Tibial artery (tissue), 4 donors: ENCODE measurements at regions not wholly inside any gene's neighbourhood (a gene's known extent, or its start where the extent isn't known, plus 50 kb on each side); places are given as distances from the start of the nearest gene placed in this dataset.

Experiments used
- DNase-seq, 2 donors: peaks; one replicate each; pipeline ENCODE4 v3.0.0-alpha.2; 2019
- H3K27ac ChIP-seq, 2 donors: fragments of 200-600 bp; sonication (generic) in 1 of 2; 1 replicate in 1 of 2; 2 replicates in 1 of 2; pipeline ENCODE4 v1.5.1; 2018 to 2019; ENCODE audit warnings: mild to moderate bottlenecking in 1 of 2
- H3K27me3 ChIP-seq, 2 donors: fragments of 200-600 bp; sonication (generic) in 1 of 2; one replicate each; pipeline versions ENCODE4 v1.5.1 to v1.6.0; 2016 to 2019
- H3K36me3 ChIP-seq, 3 donors: fragments of 200-600 bp; sonication (generic) in 2 of 3; one replicate each; pipeline ENCODE4 v1.5.1; 2016 to 2019; ENCODE audit warnings: mild to moderate bottlenecking in 2 of 3
- H3K4me1 ChIP-seq, 4 donors: fragments of 200-600 bp; sonication (generic) in 2 of 4; 1 replicate in 3 of 4; 2 replicates in 1 of 4; pipeline ENCODE4 v1.5.1; 2016 to 2019
- H3K4me3 ChIP-seq, 2 donors: fragments of 200-600 bp; sonication (generic) in 1 of 2; 1 replicate in 1 of 2; 2 replicates in 1 of 2; pipeline ENCODE4 v1.5.1; 2018 to 2019; ENCODE audit warnings: mild to moderate bottlenecking in 2 of 2
- H3K9me3 ChIP-seq, 3 donors: fragments of 200-600 bp; sonication (generic) in 1 of 3; one replicate each; pipeline ENCODE4 v1.5.1; 2016 to 2019
- intact Hi-C: fragments of 100-400 bp; cut with DNase I; formaldehyde crosslinking; loops from one replicate; pipeline ENCODE4 v1.15.0; 2023; ENCODE audit warnings: low total_unique reads
- TF ChIP-seq, protein P1 (sequence below), 2 experiments: fragments of 200-600 bp in 1 of 2; fragments of 450-650 bp in 1 of 2; IDR thresholded peaks; one replicate each; pipeline ENCODE4 v1.5.1; 2017 to 2019; ENCODE audit warnings: antibody characterized with exemption in 2 of 2, mild to moderate bottlenecking in 1 of 2, moderate library complexity in 1 of 2

DNA sequence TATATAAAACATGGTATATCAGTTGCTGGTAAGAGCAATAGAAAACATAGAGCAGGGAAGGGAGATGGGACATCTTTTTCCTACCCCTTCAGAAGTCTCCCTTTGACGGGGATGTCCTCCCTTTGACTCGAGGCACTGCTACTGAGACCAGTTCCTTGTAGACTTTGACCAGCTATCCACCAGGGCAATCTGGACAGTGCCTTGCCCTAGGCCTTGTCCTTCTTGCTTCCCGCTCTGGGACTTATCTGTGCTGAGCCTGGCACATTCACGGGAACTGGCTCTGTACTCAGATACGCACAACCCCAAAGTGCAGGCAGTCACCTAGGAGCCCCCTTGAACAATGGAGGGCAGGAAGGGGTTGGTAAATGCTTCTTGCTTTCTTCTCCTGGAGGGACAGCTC is 116.6 kb upstream of the ANKH start:
- no peaks in the 10 kb centered on the region for H3K27me3 ChIP-seq

DNA sequence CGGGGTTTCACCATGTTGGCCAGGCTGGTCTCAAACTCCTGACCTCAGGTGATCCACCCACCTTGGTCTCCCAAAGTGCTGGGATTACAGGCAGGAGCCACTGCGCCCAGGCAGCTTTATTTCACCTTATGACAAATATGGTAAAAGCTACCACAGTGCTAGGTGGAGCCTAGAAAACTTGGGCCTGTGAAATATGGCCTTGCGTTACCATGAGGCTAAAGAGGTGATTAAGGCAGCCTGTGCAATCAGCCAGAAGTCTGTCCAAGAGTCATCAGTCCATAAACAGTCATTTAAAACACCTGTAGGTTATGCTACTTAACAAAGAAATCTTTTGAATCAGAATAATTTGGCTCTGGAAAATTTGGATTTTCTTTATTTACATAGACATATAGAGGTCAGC is 114.8 kb upstream of the ANKH start:
- TF ChIP-seq, protein P1, sequence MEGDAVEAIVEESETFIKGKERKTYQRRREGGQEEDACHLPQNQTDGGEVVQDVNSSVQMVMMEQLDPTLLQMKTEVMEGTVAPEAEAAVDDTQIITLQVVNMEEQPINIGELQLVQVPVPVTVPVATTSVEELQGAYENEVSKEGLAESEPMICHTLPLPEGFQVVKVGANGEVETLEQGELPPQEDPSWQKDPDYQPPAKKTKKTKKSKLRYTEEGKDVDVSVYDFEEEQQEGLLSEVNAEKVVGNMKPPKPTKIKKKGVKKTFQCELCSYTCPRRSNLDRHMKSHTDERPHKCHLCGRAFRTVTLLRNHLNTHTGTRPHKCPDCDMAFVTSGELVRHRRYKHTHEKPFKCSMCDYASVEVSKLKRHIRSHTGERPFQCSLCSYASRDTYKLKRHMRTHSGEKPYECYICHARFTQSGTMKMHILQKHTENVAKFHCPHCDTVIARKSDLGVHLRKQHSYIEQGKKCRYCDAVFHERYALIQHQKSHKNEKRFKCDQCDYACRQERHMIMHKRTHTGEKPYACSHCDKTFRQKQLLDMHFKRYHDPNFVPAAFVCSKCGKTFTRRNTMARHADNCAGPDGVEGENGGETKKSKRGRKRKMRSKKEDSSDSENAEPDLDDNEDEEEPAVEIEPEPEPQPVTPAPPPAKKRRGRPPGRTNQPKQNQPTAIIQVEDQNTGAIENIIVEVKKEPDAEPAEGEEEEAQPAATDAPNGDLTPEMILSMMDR (IDR thresholded peaks at IDR 0.05), result no peak
- Histone ChIP-seq H3K4me1 (no peaks in the 10 kb centered on the region), H3K4me3 (no peak overlapping the region), H3K27ac (no peak overlapping the region), H3K27me3 (no peaks in the 10 kb centered on the region), H3K9me3 (no peaks in the 10 kb centered on the region), H3K36me3 (no peaks in the 10 kb centered on the region)
- intact Hi-C loops, result no loop called here
- DNase-seq, result no peak

More for the DNA sequence above, 116.6 kb upstream of the ANKH start:
- H3K9me3 ChIP-seq, result no peaks in the 10 kb centered on the region
- no peak overlapping the region for H3K4me3 ChIP-seq
- intact Hi-C loops, result no loop called here
- DNase-seq, result no peak
- H3K27ac ChIP-seq, result no peak overlapping the region
- no peaks in the 10 kb centered on the region for H3K36me3 ChIP-seq
- H3K4me1 ChIP-seq, result no peaks in the 10 kb centered on the region
- TF ChIP-seq, protein P1 (IDR thresholded peaks at IDR 0.05), result no peak

DNA sequence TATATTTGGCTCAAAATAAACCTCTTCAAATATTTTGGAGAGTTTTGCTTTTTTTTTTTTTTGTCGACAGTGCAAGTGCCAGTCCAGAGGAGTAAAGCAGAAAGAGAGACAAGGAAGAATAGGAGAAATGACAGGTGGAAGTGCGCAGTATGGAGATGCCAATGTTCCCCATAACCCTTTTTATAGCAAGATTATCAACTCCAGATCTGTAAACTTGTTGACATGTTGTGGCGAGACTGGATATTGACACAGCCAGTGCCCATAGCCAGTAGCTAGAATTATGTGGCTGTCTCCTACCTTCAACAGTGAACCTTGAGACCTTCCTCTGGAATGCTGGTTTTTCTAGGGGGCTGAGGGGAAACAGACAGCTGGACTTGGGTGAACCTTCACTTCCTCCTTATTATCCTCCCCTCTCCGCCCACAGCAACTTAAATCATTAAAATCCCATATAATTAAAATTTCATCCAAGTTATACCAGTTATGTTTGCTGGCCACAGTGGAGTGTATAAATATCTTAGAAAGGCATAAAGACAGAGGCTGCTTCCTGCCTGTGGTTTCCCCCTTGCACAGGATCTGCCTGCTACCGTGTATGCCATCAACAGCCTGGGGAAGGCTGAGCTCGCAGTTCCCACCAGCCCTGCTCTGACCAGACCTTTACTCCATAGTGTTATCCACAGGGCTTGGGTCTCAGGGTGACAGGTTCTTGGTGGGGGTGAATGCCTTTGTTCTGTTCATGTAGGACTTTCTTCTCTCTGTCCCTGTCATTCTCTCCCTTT is 112.3 kb upstream of the ANKH start:
- no peak for DNase-seq
- Histone ChIP-seq H3K4me1 (peaks cover 0 to 4% (median 0%) of the 10 kb centered on the region in 4 donors), H3K27me3 (no peaks in the 10 kb centered on the region), H3K36me3 (no peaks in the 10 kb centered on the region), H3K4me3 (no peak overlapping the region), H3K27ac (no peak overlapping the region), H3K9me3 (no peaks in the 10 kb centered on the region)
- intact Hi-C loops, result no loop called here
- TF ChIP-seq, protein P1 (IDR thresholded peaks at IDR 0.05), result no peak

DNA sequence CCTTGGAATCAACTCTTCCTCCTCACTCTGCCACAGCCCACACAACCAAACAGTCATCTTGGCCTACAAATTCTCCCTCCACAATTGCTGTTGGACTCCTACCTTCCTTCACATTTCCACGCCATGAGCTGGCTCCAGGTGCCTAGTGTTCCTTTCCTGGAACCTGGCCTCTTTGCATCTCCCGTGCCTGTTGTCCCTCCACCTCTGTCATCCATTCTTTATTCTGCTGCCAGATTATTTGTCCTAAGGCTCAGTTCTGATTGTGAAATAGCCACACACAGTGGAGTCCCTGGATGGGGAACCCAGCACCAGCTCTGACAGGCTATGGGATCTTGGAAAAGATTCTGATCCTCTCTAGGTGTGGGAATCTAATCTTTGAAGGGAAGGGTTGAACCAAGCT is 109.1 kb upstream of the ANKH start:
- Histone ChIP-seq H3K4me1 (peaks cover 0 to 4% (median 0%) of the 10 kb centered on the region in 4 donors), H3K36me3 (no peaks in the 10 kb centered on the region), H3K27me3 (no peaks in the 10 kb centered on the region), H3K27ac (no peak overlapping the region), H3K4me3 (no peak overlapping the region), H3K9me3 (no peaks in the 10 kb centered on the region)
- TF ChIP-seq, protein P1 (IDR thresholded peaks at IDR 0.05), result no peak
- intact Hi-C loops, result no loop called here
- DNase-seq, result no peak

DNA sequence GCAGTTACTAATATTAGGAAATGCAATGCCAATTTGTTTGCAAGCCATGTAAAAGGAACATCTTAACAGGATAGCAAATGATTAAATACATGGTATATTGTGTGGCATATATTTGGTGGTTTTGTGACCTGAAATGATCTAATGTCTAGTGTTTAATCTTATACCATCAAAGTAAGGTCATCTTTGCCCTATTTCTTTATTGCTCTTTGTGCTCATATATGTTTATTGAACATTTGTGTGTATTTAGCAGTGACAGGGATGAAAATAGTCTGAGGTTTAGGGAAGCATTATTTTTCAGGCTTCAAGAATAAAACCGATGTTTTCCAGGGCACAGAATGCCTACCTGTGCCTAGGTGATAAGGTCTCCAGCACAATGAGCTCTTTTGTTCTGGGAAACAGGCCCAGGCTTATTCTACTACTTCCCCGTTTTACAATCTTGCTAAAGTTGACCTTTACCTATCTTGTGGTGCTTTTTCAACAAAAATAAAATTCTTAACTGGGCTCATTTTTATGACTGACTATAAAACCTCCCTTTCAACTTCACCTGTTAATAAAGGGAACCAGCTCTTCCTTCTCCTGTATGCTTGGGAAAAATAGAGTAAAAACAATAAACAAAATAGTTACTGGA is 105.6 kb upstream of the ANKH start:
- no peaks in the 10 kb centered on the region for H3K27me3 ChIP-seq
- no peak overlapping the region for H3K4me3 ChIP-seq
- H3K36me3 ChIP-seq, result no peaks in the 10 kb centered on the region
- peaks cover 0 to 4% (median 0%) of the 10 kb centered on the region in 4 donors for H3K4me1 ChIP-seq
- no peaks in the 10 kb centered on the region for H3K9me3 ChIP-seq
- no peak overlapping the region for H3K27ac ChIP-seq
- DNase-seq, result no peak
- intact Hi-C loops, result no loop called here
- TF ChIP-seq, protein P1 (IDR thresholded peaks at IDR 0.05), result no peak
